Stomach (tissue), 8 donors: ENCODE measurements at regions not wholly inside any gene's neighbourhood (a gene's known extent, or its start where the extent isn't known, plus 50 kb on each side); places are given as distances from the start of the nearest gene placed in this dataset.

Experiments
- DNase-seq, 2 donors: peaks; one replicate each; pipeline versions ENCODE4 v3.0.0 to v3.0.0-alpha.2; 2013 to 2019
- H3K27ac ChIP-seq, 5 donors: fragments of 200-600 bp in 4 of 5; sonication (generic) in 4 of 5; one replicate each; pipeline ENCODE4 v1.5.1; 2013 to 2019; ENCODE audit warnings: mild to moderate bottlenecking in 1 of 5, moderate library complexity in 1 of 5
- H3K27me3 ChIP-seq, 3 donors: fragments of 200-600 bp; sonication (generic); one replicate each; pipeline ENCODE4 v1.5.1; 2017 to 2019; ENCODE audit warnings: mixed run types in 1 of 3
- H3K36me3 ChIP-seq, 4 donors: fragments of 200-600 bp; sonication (generic); 1 replicate in 3 of 4; 2 replicates in 1 of 4; pipeline ENCODE4 v1.5.1; 2016 to 2019
- H3K4me1 ChIP-seq, 4 donors: fragments of 200-600 bp; sonication (generic); one replicate each; pipeline ENCODE4 v1.5.1; 2016 to 2019
- H3K4me3 ChIP-seq, 4 donors: fragments of 200-600 bp; sonication (generic) in 3 of 4; one replicate each; pipeline ENCODE4 v1.5.1; 2016 to 2019; ENCODE audit warnings: mild to moderate bottlenecking in 1 of 4
- H3K9me3 ChIP-seq, 4 donors: fragments of 200-600 bp; sonication (generic); one replicate each; pipeline ENCODE4 v1.5.1; 2016 to 2019
- EP300 ChIP-seq: sonication (generic); formaldehyde crosslinking; IDR thresholded peaks from one replicate; pipeline ENCODE4 v1.6.1; 2017; ENCODE audit warnings: antibody characterized with exemption
- POLR2A ChIP-seq, 4 donors: fragments of 450-650 bp; IDR thresholded peaks; one replicate each; pipeline ENCODE4 v1.6.1; 2016; ENCODE audit warnings: antibody characterized with exemption in 4 of 4, control low read depth in 2 of 4, mild to moderate bottlenecking in 1 of 4, moderate library complexity in 1 of 4
- POLR2AphosphoS5 ChIP-seq, 3 donors: sonication (generic); formaldehyde crosslinking; IDR thresholded peaks; one replicate each; pipeline ENCODE4 v1.6.1; 2016; ENCODE audit warnings: antibody characterized with exemption in 3 of 3
- WGBS, 5 donors: extraction: QIAGEN DNeasy Blood & Tissue Kit in 3 of 5; methylation state at CpG; one replicate each; pipeline versions ENCODE4 v1.1.5 to v1.1.7; 2013 to 2018; 5-methylcytosine and 5-hydroxymethylcytosine counted together
- intact Hi-C: fragments of 100-400 bp; cut with DNase I; formaldehyde crosslinking; loops from one replicate; pipeline ENCODE4 v1.15.1; 2023; ENCODE audit warnings: low total_unique reads
- TF ChIP-seq, protein P1 (sequence below), 7 experiments: fragments of 450-650 bp in 4 of 7; fragments of 200-600 bp in 3 of 7; sonication (generic) in 3 of 7; IDR thresholded peaks; one replicate each; pipeline ENCODE4 v1.5.1; 2016 to 2019; ENCODE audit warnings: antibody characterized with exemption in 7 of 7, control low read depth in 2 of 7, mild to moderate bottlenecking in 1 of 7
- donor health status: healthy with polysubstance abuse.
- donor health status: Bipolar disorder and iron deficiency.
- donor health status: healthy.

DNA sequence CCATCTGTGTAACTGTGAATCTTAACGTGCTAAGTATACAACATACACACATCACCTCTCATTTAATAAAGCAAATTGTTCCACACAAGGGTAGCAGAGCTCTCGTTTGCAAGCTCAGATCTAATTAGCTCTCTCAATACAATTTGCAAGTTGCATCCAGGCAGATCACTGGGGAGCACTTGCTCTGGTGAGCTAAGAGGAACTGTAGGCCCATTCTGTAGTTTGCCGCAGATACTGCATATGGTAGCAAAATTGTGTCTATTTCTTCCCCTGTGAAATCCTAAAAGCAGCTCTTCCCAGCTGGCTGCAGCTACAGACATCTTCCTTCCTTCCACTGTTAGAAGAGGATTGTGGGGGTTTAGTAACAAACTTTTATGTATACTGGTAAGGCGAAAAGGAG lies 288.7 kb upstream of the ADAMTS9 start:
- WGBS, 5 donors, result 64 to 80% (median 67%) methylated on average over 4 of the region's 4 CpGs
- TF ChIP-seq EP300, result no peak
- TF ChIP-seq POLR2A (IDR thresholded peaks at IDR 0.05), result no peak
- TF ChIP-seq, protein P1, sequence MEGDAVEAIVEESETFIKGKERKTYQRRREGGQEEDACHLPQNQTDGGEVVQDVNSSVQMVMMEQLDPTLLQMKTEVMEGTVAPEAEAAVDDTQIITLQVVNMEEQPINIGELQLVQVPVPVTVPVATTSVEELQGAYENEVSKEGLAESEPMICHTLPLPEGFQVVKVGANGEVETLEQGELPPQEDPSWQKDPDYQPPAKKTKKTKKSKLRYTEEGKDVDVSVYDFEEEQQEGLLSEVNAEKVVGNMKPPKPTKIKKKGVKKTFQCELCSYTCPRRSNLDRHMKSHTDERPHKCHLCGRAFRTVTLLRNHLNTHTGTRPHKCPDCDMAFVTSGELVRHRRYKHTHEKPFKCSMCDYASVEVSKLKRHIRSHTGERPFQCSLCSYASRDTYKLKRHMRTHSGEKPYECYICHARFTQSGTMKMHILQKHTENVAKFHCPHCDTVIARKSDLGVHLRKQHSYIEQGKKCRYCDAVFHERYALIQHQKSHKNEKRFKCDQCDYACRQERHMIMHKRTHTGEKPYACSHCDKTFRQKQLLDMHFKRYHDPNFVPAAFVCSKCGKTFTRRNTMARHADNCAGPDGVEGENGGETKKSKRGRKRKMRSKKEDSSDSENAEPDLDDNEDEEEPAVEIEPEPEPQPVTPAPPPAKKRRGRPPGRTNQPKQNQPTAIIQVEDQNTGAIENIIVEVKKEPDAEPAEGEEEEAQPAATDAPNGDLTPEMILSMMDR (IDR thresholded peaks at IDR 0.05), result no peak
- no peak for TF ChIP-seq POLR2AphosphoS5 (IDR thresholded peaks at IDR 0.05)

DNA sequence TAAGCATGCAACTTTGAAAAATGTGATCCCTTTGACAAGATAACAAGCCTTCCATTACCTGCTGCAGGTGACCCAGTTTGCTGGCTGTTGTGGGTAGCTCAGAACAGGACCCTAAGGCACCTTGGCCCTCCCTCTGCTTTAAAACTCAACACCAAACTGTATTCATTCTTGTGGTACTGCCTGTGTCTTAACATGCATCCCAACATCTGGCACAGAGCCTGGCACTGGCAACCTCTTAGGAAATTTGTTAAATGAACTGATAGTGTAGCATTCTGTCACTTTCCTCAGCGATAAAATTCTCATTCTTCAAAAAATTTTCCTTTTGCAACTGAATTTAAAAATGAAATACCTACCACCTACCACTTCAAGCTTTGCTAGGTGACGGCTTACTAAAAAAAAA lies 287.3 kb upstream of the ADAMTS9 start:
- H3K27me3 ChIP-seq, result no peaks in the 10 kb centered on the region
- intact Hi-C loops, result no loop called here
- no peak overlapping the region for H3K27ac ChIP-seq
- TF ChIP-seq EP300, result no peak
- no peak for TF ChIP-seq POLR2AphosphoS5 (IDR thresholded peaks at IDR 0.05)
- TF ChIP-seq, protein P1 (IDR thresholded peaks at IDR 0.05), result no peak
- no peak for TF ChIP-seq POLR2A (IDR thresholded peaks at IDR 0.05)
- DNase-seq, result no peak
- no peaks in the 10 kb centered on the region for H3K9me3 ChIP-seq
- 77 to 91% (median 86%) methylated on average over 2 of the region's 2 CpGs for WGBS, 5 donors
- no peaks in the 10 kb centered on the region for H3K4me1 ChIP-seq
- H3K4me3 ChIP-seq, result no peak overlapping the region
- no peaks in the 10 kb centered on the region for H3K36me3 ChIP-seq

More for the DNA sequence above, 288.7 kb upstream of the ADAMTS9 start:
- DNase-seq, result no peak
- Histone ChIP-seq H3K27ac (no peak overlapping the region), H3K27me3 (no peaks in the 10 kb centered on the region), H3K4me3 (no peak overlapping the region), H3K36me3 (no peaks in the 10 kb centered on the region), H3K4me1 (no peaks in the 10 kb centered on the region), H3K9me3 (no peaks in the 10 kb centered on the region)
- intact Hi-C loops, result no loop called here

DNA sequence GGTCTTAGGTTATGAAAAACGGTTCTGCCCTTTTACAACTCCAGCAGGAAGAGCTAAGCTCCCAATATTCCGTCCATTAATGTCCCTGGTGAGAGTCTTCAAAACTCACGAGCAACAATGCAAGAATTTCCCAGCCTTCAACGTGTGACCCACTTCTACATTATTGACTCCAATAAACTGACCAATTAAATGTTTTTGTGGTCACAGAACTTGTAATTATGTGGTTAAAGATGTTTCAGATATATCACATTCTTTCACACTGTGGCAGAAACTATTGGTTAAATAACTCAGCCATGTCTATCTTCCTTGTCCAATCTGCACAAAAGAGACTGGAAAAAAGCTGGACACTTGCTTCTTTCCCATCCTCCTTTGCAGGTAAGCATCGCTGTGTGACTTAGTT lies 286.6 kb upstream of the ADAMTS9 start:
- H3K4me3 ChIP-seq, result no peak overlapping the region
- no peak for DNase-seq
- H3K36me3 ChIP-seq, result no peaks in the 10 kb centered on the region
- no peaks in the 10 kb centered on the region for H3K9me3 ChIP-seq
- no peaks in the 10 kb centered on the region for H3K27me3 ChIP-seq
- no peaks in the 10 kb centered on the region for H3K4me1 ChIP-seq
- H3K27ac ChIP-seq, result no peak overlapping the region
- 80 to 89% (median 86%) methylated on average over 5 of the region's 5 CpGs for WGBS, 5 donors
- intact Hi-C loops, result no loop called here
- TF ChIP-seq, protein P1 (IDR thresholded peaks at IDR 0.05), result no peak
- TF ChIP-seq EP300, result no peak
- no peak for TF ChIP-seq POLR2AphosphoS5 (IDR thresholded peaks at IDR 0.05)
- TF ChIP-seq POLR2A (IDR thresholded peaks at IDR 0.05), result no peak

DNA sequence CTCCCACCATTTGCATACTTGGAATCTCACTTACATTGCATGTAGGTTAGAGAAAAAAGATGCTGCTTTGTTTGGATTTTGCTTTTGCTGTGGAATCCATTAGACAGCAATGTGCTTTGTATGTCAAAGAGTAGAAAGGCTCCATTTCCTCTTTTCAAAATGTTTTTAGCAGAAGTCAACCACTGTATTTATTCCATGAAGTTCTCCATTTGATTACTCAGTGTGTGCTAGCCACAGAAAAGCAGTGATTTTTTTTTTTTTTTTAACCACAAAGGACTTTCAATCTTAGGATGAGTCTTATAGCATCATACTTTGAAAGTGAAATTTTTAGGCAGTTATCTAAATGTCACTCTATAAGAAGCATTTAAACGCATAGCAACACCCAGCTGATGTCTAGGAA lies 285.0 kb upstream of the ADAMTS9 start:
- intact Hi-C loops, result no loop called here

More for the DNA sequence above, 285.0 kb upstream of the ADAMTS9 start:
- Histone ChIP-seq H3K27ac (no peak overlapping the region), H3K27me3 (no peaks in the 10 kb centered on the region), H3K36me3 (no peaks in the 10 kb centered on the region), H3K4me1 (no peaks in the 10 kb centered on the region), H3K4me3 (no peak overlapping the region), H3K9me3 (no peaks in the 10 kb centered on the region)
- WGBS, 5 donors, result 63 to 79% (median 70%) methylated on average over 1 of the region's 1 CpG
- DNase-seq, result no peak
- no peak for TF ChIP-seq POLR2AphosphoS5 (IDR thresholded peaks at IDR 0.05)
- TF ChIP-seq EP300, result no peak
- no peak for TF ChIP-seq POLR2A (IDR thresholded peaks at IDR 0.05)
- TF ChIP-seq, protein P1 (IDR thresholded peaks at IDR 0.05), result peak in 1 of 7 experiments; percentile 5
